Bronchial epithelial cell (primary cell): ENCODE measurements at regions not wholly inside any gene's neighbourhood (a gene's known extent, or its start where the extent isn't known, plus 50 kb on each side); places are given as distances from the start of the nearest gene placed in this dataset.

Source experiments
- DNase-seq: peaks from one replicate; pipeline ENCODE4 v3.0.0-alpha.2; 2010; ENCODE audit warnings: low read depth
- FAIRE-seq: peaks from 2 replicates; lab custom pipeline; 2011; peaks lifted over from hg19 to GRCh38; lab: Jason Lieb, UNC
- H3K27me3 ChIP-seq: 2 replicates; pipeline ENCODE4 v1.5.1; 2011; ENCODE audit warnings: low read length; ENCODE audit not compliant: control insufficient read depth, insufficient read depth
- H3K36me3 ChIP-seq: 2 replicates; pipeline ENCODE4 v1.5.1; 2011; ENCODE audit warnings: low read length; ENCODE audit not compliant: control insufficient read depth, insufficient read depth
- H3K4me3 ChIP-seq: 2 replicates; pipeline ENCODE4 v1.5.1; 2011; ENCODE audit warnings: mild to moderate bottlenecking, low read depth, low read length, control low read depth
- TF ChIP-seq, protein P1 (sequence below): IDR thresholded peaks from 2 replicates; pipeline ENCODE4 v1.5.1; 2011; ENCODE audit warnings: mild to moderate bottlenecking, moderate library complexity, low read length, control low read depth, inconsistent platforms; ENCODE audit not compliant: insufficient read depth, severe bottlenecking

- Histone ChIP-seq H3K4me3 (no peak overlapping the region), H3K36me3 (no peaks in the 10 kb centered on the region), H3K27me3 (no peaks in the 10 kb centered on the region)
- FAIRE-seq (no peak), DNase-seq (no peak)
- TF ChIP-seq, protein P1, sequence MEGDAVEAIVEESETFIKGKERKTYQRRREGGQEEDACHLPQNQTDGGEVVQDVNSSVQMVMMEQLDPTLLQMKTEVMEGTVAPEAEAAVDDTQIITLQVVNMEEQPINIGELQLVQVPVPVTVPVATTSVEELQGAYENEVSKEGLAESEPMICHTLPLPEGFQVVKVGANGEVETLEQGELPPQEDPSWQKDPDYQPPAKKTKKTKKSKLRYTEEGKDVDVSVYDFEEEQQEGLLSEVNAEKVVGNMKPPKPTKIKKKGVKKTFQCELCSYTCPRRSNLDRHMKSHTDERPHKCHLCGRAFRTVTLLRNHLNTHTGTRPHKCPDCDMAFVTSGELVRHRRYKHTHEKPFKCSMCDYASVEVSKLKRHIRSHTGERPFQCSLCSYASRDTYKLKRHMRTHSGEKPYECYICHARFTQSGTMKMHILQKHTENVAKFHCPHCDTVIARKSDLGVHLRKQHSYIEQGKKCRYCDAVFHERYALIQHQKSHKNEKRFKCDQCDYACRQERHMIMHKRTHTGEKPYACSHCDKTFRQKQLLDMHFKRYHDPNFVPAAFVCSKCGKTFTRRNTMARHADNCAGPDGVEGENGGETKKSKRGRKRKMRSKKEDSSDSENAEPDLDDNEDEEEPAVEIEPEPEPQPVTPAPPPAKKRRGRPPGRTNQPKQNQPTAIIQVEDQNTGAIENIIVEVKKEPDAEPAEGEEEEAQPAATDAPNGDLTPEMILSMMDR = no peak
These were observed 116.0 kb downstream of the SOX1 start for GRCh38 chr13:112182846-112183531.

DNA sequence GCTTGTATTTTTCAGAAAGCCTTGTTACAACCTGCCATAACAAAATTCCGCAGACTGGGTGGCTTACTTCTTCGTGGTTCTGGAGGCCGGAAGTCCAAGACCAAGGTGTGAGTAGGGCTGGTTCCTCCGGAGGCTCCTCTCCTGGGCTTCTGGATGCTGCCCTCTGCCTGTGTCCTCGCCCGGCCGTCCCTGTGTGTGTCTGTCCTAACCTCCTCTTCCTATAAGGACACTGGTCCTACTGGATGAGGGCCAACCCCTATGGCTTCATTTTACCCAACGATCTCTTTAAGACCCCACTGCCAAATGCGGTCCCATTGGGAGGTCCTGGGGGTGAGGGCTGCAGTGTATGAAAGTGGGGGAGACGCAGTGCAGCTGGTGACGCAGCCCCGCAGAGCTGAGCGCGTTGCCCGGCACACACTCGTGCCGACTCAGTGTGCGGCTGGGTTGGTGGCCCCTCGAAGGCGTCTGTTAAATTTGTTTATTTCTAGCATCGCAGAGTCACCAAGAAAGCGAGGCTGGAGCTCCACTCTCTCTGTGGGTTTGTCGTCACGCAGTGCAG lies 116.7 kb downstream of the SOX1 start:
- TF ChIP-seq, protein P1 = no peak
- no peak overlapping the region for H3K4me3 ChIP-seq
- FAIRE-seq = no peak

DNA sequence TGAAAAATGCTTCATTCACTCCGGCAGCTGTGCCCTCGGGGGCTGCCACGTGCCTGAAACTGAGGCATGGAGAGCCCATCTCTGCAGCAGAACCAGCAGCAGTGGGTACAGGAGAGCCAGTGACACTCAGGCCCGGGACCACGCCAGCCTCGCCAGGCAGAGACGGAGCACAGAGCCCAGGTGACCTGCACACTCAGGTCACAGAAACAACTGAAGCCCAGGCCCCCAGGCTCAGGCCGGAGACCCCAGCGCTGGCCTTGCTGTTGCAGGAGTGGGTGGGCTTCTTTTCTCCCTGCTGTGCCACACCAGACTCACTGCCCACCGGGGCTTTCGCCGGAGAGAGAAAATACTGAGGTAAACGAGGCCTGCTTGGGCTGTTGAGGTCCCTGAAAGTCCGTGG lies 117.3 kb downstream of the SOX1 start:
- Histone ChIP-seq H3K27me3 (no peaks in the 10 kb centered on the region), H3K36me3 (no peaks in the 10 kb centered on the region), H3K4me3 (no peak overlapping the region)
- TF ChIP-seq, protein P1 = no peak
- DNase-seq = no peak
- no peak for FAIRE-seq

More for the DNA sequence above, 116.7 kb downstream of the SOX1 start:
- no peak for DNase-seq
- no peaks in the 10 kb centered on the region for H3K27me3 ChIP-seq
- H3K36me3 ChIP-seq = no peaks in the 10 kb centered on the region

- DNase-seq (no peak), FAIRE-seq (no peak)
- no peaks in the 10 kb centered on the region for H3K27me3 ChIP-seq
- TF ChIP-seq, protein P1 = no peak
- no peaks in the 10 kb centered on the region for H3K36me3 ChIP-seq
- H3K4me3 ChIP-seq = no peak overlapping the region
These were observed 118.0 kb downstream of the SOX1 start for GRCh38 chr13:112184851-112185371.

GRCh38 chr13:112185466-112185865 lies 118.5 kb downstream of the SOX1 start:
- TF ChIP-seq, protein P1 = no peak
- no peak overlapping the region for H3K4me3 ChIP-seq
- no peak for DNase-seq
- FAIRE-seq = no peak
- no peaks in the 10 kb centered on the region for H3K36me3 ChIP-seq
- no peaks in the 10 kb centered on the region for H3K27me3 ChIP-seq
